Effector memory CD4-positive, alpha-beta T cell (primary cell): ENCODE measurements at regions not wholly inside any gene's neighbourhood (a gene's known extent, or its start where the extent isn't known, plus 50 kb on each side); places are given as distances from the start of the nearest gene placed in this dataset.
"Not testable (repeated sequence)": the region's sequence is repeated elsewhere in the genome, so short reads cannot be mapped to it uniquely, and the experiment has no call there.

Source experiments
- DNase-seq, 3 donors: peaks; one replicate each; pipeline ENCODE4 v3.0.0-alpha.2; 2020
- H3K27ac ChIP-seq: 2 replicates; pipeline ENCODE4 v1.7.0; 2013; ENCODE audit warnings: mild to moderate bottlenecking, low read length, moderate library complexity; ENCODE audit not compliant: insufficient read depth, poor library complexity, severe bottlenecking
- H3K27me3 ChIP-seq: replicated peaks from 2 replicates; pipeline ENCODE4 v1.7.0; 2013; ENCODE audit warnings: mild to moderate bottlenecking, low read length; ENCODE audit not compliant: insufficient read depth, control insufficient read depth, poor library complexity, severe bottlenecking
- H3K36me3 ChIP-seq: 2 replicates; pipeline ENCODE4 v1.7.0; 2013; ENCODE audit warnings: mild to moderate bottlenecking, low read length, moderate library complexity; ENCODE audit not compliant: control insufficient read depth, insufficient read depth
- H3K4me1 ChIP-seq: 2 replicates; pipeline ENCODE4 v1.7.0; 2013; ENCODE audit warnings: low read length, mild to moderate bottlenecking; ENCODE audit not compliant: control insufficient read depth, insufficient read depth, poor library complexity, severe bottlenecking
- H3K4me3 ChIP-seq: 2 replicates; pipeline ENCODE4 v1.7.0; 2013; ENCODE audit warnings: low read length, low read depth, mild to moderate bottlenecking; ENCODE audit not compliant: insufficient read depth, poor library complexity, severe bottlenecking
- H3K9me3 ChIP-seq: 2 replicates; pipeline ENCODE4 v1.7.0; 2013; ENCODE audit warnings: mild to moderate bottlenecking, low read length, moderate library complexity; ENCODE audit not compliant: control insufficient read depth

GRCh38 chrX:47302396-47302795, 68.0 kb upstream of the ZNF157 start:
- Histone ChIP-seq H3K4me3 (no peak overlapping the region), H3K27me3 (no peaks in the 10 kb centered on the region), H3K36me3 (no peaks in the 10 kb centered on the region), H3K4me1 (no peaks in the 10 kb centered on the region), H3K27ac (no peak overlapping the region), H3K9me3 (no peaks in the 10 kb centered on the region)
- DNase-seq, result no peak

- not testable (repeated sequence) for DNase-seq, H3K9me3 ChIP-seq, H3K36me3 ChIP-seq, H3K27me3 ChIP-seq, H3K4me3 ChIP-seq, H3K27ac ChIP-seq, H3K4me1 ChIP-seq
These were observed 63.8 kb upstream of the ZNF157 start for GRCh38 chrX:47306471-47307023.

DNA sequence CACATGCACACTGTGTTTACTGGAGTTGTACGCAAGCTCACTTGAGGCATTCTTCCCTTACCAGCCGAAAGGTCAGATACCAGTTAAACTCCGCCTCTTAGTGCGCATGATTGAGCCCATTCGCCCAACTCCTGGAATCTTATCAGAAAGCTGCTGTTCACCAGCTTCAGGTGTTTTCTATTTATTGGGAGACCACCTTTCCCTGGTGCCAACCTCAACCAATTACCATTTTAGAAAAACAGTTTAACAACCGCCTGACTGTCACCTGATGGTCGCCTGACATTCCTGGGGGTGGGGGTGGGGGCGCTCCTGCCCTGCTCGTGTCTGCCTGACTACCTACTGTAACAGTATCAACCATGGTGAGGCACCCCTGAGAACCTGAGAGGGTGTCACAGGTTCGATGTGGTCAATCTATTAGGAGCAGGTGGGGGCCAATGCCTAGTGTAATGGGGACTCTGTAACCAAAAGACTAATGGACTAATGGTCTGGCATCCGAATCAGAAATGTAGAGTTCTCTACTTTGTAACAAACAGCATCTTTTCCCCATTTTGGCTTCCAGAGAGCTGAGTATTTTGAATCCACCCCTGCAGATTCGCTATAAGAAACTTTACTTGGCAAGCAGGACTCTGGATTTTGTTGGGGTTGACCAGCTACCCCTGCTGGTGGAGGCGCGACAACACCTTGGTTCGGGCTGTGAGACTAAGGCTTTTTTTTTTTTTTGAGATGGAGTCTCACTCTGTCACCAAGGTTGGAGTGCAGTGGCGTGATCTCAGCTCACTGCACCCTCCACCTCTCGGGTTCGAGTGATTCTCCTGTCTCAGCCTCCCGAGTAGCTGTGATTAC, 58.2 kb upstream of the ZNF157 start:
- Histone ChIP-seq H3K4me1 (no peaks in the 10 kb centered on the region), H3K4me3 (no peak overlapping the region), H3K27ac (no peak overlapping the region), H3K36me3 (no peaks in the 10 kb centered on the region), H3K9me3 (no peaks in the 10 kb centered on the region), H3K27me3 (no peaks in the 10 kb centered on the region)
- DNase-seq, result peak; percentile 1 to 13 (median 6)

DNA sequence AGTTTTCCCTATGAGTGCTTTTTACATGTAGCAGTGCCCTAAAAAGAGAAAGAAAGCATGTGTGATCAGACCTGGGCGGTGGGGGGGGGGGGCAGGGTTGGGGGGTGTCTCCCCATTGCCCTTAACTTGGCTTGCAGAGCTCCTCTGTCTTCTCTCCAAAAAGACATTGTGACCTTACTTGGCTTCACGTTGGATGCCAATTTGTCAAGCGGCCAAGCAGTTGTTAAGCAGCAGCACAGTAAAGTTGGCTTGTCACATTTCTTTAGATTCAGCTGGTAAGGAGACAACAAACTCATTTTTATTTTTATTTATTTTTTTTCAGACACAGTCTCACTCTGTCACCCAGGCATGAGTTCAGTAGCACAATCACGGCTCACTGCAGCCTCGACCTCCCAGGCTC, 57.3 kb upstream of the ZNF157 start:
- Histone ChIP-seq H3K4me3 (no peak overlapping the region), H3K4me1 (no peaks in the 10 kb centered on the region), H3K36me3 (no peaks in the 10 kb centered on the region), H3K27me3 (no peaks in the 10 kb centered on the region), H3K9me3 (no peaks in the 10 kb centered on the region), H3K27ac (no peak overlapping the region)
- DNase-seq, result no peak

- no peak overlapping the region for H3K27ac ChIP-seq
- H3K4me3 ChIP-seq, result no peak overlapping the region
- H3K4me1 ChIP-seq, result no peaks in the 10 kb centered on the region
- no peak for DNase-seq
- H3K9me3 ChIP-seq, result no peaks in the 10 kb centered on the region
- H3K27me3 ChIP-seq, result no peaks in the 10 kb centered on the region
- no peaks in the 10 kb centered on the region for H3K36me3 ChIP-seq
These were observed 53.9 kb upstream of the ZNF157 start for GRCh38 chrX:47316276-47317025.
